ENCODE measurements at regions not wholly inside any gene's neighbourhood (a gene's known extent, or its start where the extent isn't known, plus 50 kb on each side); places are given as distances from the start of the nearest gene placed in this dataset.

DNA sequence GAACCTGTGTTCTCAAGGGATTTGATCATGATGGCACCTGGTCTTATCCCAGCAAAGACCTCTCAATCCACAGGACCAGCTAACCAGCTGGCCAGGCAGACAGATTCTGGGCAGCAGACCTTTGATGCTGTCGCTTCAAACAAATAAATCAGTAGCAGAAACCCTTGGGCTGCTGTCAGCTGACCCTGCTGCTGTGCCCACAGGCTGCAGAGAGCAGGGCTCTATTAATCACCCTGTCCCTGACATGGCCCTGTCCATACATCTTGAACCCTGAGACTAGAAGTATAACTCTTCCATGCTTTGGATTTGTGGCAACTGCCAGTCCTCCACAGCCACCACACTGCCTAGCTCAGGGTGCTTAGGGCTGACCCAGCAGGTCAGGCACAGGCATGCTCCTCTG lies 244.1 kb upstream of the PODXL start:
- TF ChIP-seq, protein P1, sequence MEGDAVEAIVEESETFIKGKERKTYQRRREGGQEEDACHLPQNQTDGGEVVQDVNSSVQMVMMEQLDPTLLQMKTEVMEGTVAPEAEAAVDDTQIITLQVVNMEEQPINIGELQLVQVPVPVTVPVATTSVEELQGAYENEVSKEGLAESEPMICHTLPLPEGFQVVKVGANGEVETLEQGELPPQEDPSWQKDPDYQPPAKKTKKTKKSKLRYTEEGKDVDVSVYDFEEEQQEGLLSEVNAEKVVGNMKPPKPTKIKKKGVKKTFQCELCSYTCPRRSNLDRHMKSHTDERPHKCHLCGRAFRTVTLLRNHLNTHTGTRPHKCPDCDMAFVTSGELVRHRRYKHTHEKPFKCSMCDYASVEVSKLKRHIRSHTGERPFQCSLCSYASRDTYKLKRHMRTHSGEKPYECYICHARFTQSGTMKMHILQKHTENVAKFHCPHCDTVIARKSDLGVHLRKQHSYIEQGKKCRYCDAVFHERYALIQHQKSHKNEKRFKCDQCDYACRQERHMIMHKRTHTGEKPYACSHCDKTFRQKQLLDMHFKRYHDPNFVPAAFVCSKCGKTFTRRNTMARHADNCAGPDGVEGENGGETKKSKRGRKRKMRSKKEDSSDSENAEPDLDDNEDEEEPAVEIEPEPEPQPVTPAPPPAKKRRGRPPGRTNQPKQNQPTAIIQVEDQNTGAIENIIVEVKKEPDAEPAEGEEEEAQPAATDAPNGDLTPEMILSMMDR (IDR thresholded peaks at IDR 0.05): no peak
- TF ChIP-seq EZH2phosphoT487 (IDR thresholded peaks at IDR 0.05): no peak
